IMR-90 (cell line): ENCODE measurements at regions not wholly inside any gene's neighbourhood (a gene's known extent, or its start where the extent isn't known, plus 50 kb on each side); places are given as distances from the start of the nearest gene placed in this dataset.

Source experiments
- ATAC-seq: fragments of 200-7000 bp; cut with Tn5 transposase; 2 replicates; pipeline ENCODE4 v1.9.1; 2020; ENCODE audit warnings: low read depth, mild to moderate bottlenecking, moderate library complexity
- BruUV-seq: library from RNA; stranded (reverse); fragments of 400-500 nt; replicated peaks from 2 replicates; lab custom pipeline; 2021; lab: Mats Ljungman, UMichigan
- CTCF ChIA-PET: fragments of 300-600 bp; formaldehyde crosslinking; extraction: SDS; loops from one replicate; lab custom pipeline; 2021; ENCODE audit warnings: antibody characterized with exemption; lab: Yijun Ruan, JAX
- POLR2A ChIA-PET: fragments of 300-600 bp; sonication (Branson Sonifier 250); formaldehyde crosslinking; loops from one replicate; lab custom pipeline; 2022; ENCODE audit warnings: antibody characterized with exemption; ENCODE audit not compliant: unreplicated experiment; lab: Charles Lee
- DNase-seq: peaks from one replicate; pipeline ENCODE4 v3.0.0; 2013
- H2AFZ ChIP-seq: replicated peaks from 2 replicates; pipeline ENCODE3; 2013; ENCODE audit warnings: low read length, mild to moderate bottlenecking; ENCODE audit not compliant: poor library complexity
- H2AK5ac ChIP-seq: 2 replicates; pipeline ENCODE4 v1.6.1; 2013; ENCODE audit warnings: low read depth, low read length, inconsistent platforms
- H2AK9ac ChIP-seq: replicated peaks from 2 replicates; pipeline ENCODE3; 2013; ENCODE audit warnings: mild to moderate bottlenecking, low read depth, low read length, moderate library complexity; ENCODE audit not compliant: poor library complexity
- H2BK120ac ChIP-seq: 2 replicates; pipeline ENCODE4 v1.6.1; 2013; ENCODE audit warnings: low read depth, low read length, inconsistent platforms
- H2BK15ac ChIP-seq: 3 replicates; pipeline ENCODE4 v1.6.1; 2013; ENCODE audit warnings: low read depth, low read length, inconsistent platforms
- H2BK20ac ChIP-seq: 2 replicates; pipeline ENCODE4 v1.6.1; 2013; ENCODE audit warnings: low read depth, mild to moderate bottlenecking, inconsistent platforms, low read length, moderate library complexity
- H2BK5ac ChIP-seq: 2 replicates; pipeline ENCODE4 v1.6.1; 2013; ENCODE audit warnings: mild to moderate bottlenecking, low read depth, low read length, inconsistent platforms; ENCODE audit not compliant: poor library complexity, severe bottlenecking
- H3K14ac ChIP-seq: replicated peaks from 2 replicates; pipeline ENCODE4 v1.6.1; 2013; ENCODE audit warnings: low read depth, low read length, inconsistent platforms
- H3K18ac ChIP-seq: 2 replicates; pipeline ENCODE4 v1.6.1; 2013; ENCODE audit warnings: low read depth, low read length, control low read depth
- H3K23ac ChIP-seq: 2 replicates; pipeline ENCODE4 v1.6.1; 2013; ENCODE audit warnings: low read depth, low read length, inconsistent platforms
- H3K27ac ChIP-seq: 2 replicates; pipeline ENCODE4 v1.5.1; 2013; ENCODE audit warnings: mild to moderate bottlenecking, control low read depth, low read length; ENCODE audit not compliant: insufficient read depth
- H3K27me3 ChIP-seq: 2 replicates; pipeline ENCODE4 v1.6.1; 2013; ENCODE audit warnings: low read length; ENCODE audit not compliant: control insufficient read depth, insufficient read depth
- H3K36me3 ChIP-seq: 2 replicates; pipeline ENCODE4 v1.6.1; 2013; ENCODE audit warnings: low read length, mixed read lengths; ENCODE audit not compliant: control insufficient read depth, insufficient read depth
- H3K4ac ChIP-seq: 2 replicates; pipeline ENCODE4 v1.6.1; 2013; ENCODE audit warnings: low read depth, low read length, inconsistent platforms
- H3K4me1 ChIP-seq: 2 replicates; pipeline ENCODE4 v1.6.1; 2013; ENCODE audit warnings: low read length, mixed read lengths; ENCODE audit not compliant: control insufficient read depth, insufficient read depth
- H3K4me2 ChIP-seq: 2 replicates; pipeline ENCODE4 v1.6.1; 2013; ENCODE audit warnings: low read depth, mild to moderate bottlenecking, control low read depth, low read length, moderate library complexity
- H3K4me3 ChIP-seq: 2 replicates; pipeline ENCODE4 v1.5.1; 2013; ENCODE audit warnings: low read depth, mild to moderate bottlenecking, control low read depth, low read length, moderate library complexity; ENCODE audit not compliant: insufficient read depth
- H3K56ac ChIP-seq: 2 replicates; pipeline ENCODE4 v1.6.1; 2013; ENCODE audit warnings: low read length, inconsistent platforms; ENCODE audit not compliant: insufficient read depth; ENCODE audit errors: extremely low read depth
- H3K79me1 ChIP-seq, 2 experiments: 2 replicates each; pipeline ENCODE4 v1.6.1; 2013; ENCODE audit warnings: low read length in 2 of 2, inconsistent platforms in 1 of 2, low read depth in 1 of 2
- H3K9ac ChIP-seq: 2 replicates; pipeline ENCODE4 v1.6.1; 2013; ENCODE audit warnings: low read depth, low read length, control low read depth
- H3K9me1 ChIP-seq: 2 replicates; pipeline ENCODE4 v1.6.1; 2013; ENCODE audit warnings: low read length, inconsistent platforms; ENCODE audit not compliant: insufficient read depth
- H3K9me3 ChIP-seq: 2 replicates; pipeline ENCODE4 v1.6.1; 2013; ENCODE audit warnings: low read length; ENCODE audit not compliant: control insufficient read depth, insufficient read depth
- H4K20me1 ChIP-seq: 2 replicates; pipeline ENCODE4 v1.6.1; 2013; ENCODE audit warnings: low read length, inconsistent platforms; ENCODE audit not compliant: insufficient read depth
- H4K5ac ChIP-seq: 2 replicates; pipeline ENCODE4 v1.6.1; 2013; ENCODE audit warnings: mild to moderate bottlenecking, low read depth, low read length, control low read depth
- H4K8ac ChIP-seq, 2 experiments: 2 replicates each; pipeline ENCODE4 v1.6.1; 2013; ENCODE audit warnings: low read depth in 2 of 2, low read length in 2 of 2, control low read depth in 1 of 2, inconsistent platforms in 1 of 2
- H4K91ac ChIP-seq: 2 replicates; pipeline ENCODE4 v1.6.1; 2013; ENCODE audit warnings: low read depth, low read length, inconsistent platforms; ENCODE audit not compliant: insufficient read depth
- CEBPB ChIP-seq: IDR thresholded peaks from 2 replicates; pipeline ENCODE4 v1.6.1; 2012; ENCODE audit warnings: low read depth, low read length, improper control_type of control experiment
- CHD1 ChIP-seq: IDR thresholded peaks from 2 replicates; pipeline ENCODE4 v1.6.1; 2012; ENCODE audit warnings: low read depth, low read length, improper control_type of control experiment
- MAFK ChIP-seq: IDR thresholded peaks from 2 replicates; pipeline ENCODE4 v1.6.1; 2012; ENCODE audit warnings: low read depth, low read length, improper control_type of control experiment
- WGBS, 2 experiments: methylation state at CpG; one replicate each; pipeline versions ENCODE4 v1.1.5 to v1.1.7; 2013; ENCODE audit warnings: missing lambda C conversion rate in 2 of 2; ENCODE audit not compliant: insufficient read length in 1 of 2; ENCODE audit errors: extremely low coverage in 2 of 2; 5-methylcytosine and 5-hydroxymethylcytosine counted together
- dilution Hi-C: fragments of 300-500 bp; cut with HindIII; formaldehyde crosslinking; loops from one replicate; pipeline ENCODE4 v1.14.3; 2018; ENCODE audit warnings: low sequenced_read_pairs; ENCODE audit not compliant: unreplicated experiment
- in situ Hi-C: fragments of 300-500 bp; cut with MboI; formaldehyde crosslinking; loops from 3 replicates; pipeline ENCODE4 v1.14.3; 2019; ENCODE audit warnings: low sequenced_read_pairs, inconsistent platforms, mixed read lengths
- intact Hi-C: fragments of 100-400 bp; cut with micrococcal nuclease; formaldehyde crosslinking; loops from 2 replicates; pipeline ENCODE4 v1.10.0; 2022

DNA sequence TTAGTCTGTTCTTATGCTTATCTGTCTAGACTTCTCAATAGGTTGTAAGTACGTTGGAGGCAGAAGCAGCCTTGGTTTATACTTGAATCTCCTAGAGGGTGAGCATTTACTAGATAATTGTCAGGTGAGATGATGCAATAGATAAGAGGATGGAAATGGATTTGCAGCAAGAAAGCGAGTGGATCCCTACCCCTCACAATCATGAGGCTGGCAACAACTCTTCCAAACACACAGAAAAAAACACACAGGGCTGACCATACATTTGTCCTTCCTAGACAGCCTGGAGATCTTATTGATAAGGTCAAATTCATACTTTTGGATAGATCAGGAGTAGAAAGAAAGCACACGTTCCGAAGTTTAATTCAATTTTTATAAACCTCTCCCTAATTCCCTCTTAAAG lies 481.4 kb upstream of the CAMK1G start:
- Histone ChIP-seq H4K8ac (no peak overlapping the region), H3K9me3 (peaks cover 2% of the 10 kb centered on the region; the same call in 1 of the 2 replicates), H2AK9ac (no peak overlapping the region), H2BK5ac (no peak overlapping the region), H2BK20ac (no peak overlapping the region), H2BK120ac (no peak overlapping the region), H3K23ac (no peak overlapping the region), H4K20me1 (no peaks in the 10 kb centered on the region), H3K18ac (no peak overlapping the region), H3K56ac (no peak overlapping the region), H3K9ac (no peak overlapping the region), H3K36me3 (no peaks in the 10 kb centered on the region), H2AK5ac (no peak overlapping the region), H3K27me3 (no peaks in the 10 kb centered on the region), H2AFZ (no peak overlapping the region), H3K79me1 (no peaks in the 10 kb centered on the region), H3K4me2 (no peak overlapping the region), H3K4me1 (no peaks in the 10 kb centered on the region), H2BK15ac (no peak overlapping the region), H4K91ac (no peak overlapping the region), H3K27ac (no peak overlapping the region), H3K4ac (no peak overlapping the region), H3K4me3 (no peak overlapping the region), H4K5ac (no peak overlapping the region), H3K14ac (no peak overlapping the region), H3K9me1 (no peaks in the 10 kb centered on the region)
- dilution Hi-C loops = no loop called here
- DNase-seq (no peak), ATAC-seq (no peak)
- intact Hi-C loops = no loop called here
- no TSS peak for BruUV-seq
- ChIA-PET POLR2A (no interaction called here), CTCF (no interaction called here)
- in situ Hi-C loops = no loop called here
- no CpG with 5 or more reads among the region's 4 CpGs for WGBS, 2 experiments
- TF ChIP-seq CHD1 (no peak), MAFK (no peak), CEBPB (peak; percentile 64)
